ENCODE measurements at regions not wholly inside any gene's neighbourhood (a gene's known extent, or its start where the extent isn't known, plus 50 kb on each side); places are given as distances from the start of the nearest gene placed in this dataset.

GRCh38 chr12:107144441-107144840 is 51.1 kb upstream of the CRY1 start:
- Histone ChIP-seq H3K79me2 (ENCODE audit: control insufficient read depth in 1 of 2, insufficient read depth in 2 of 2, low read length in 2 of 2) (no peaks in the 10 kb centered on the region), H3K23me2 (ENCODE audit: low read depth, low read length) (no peaks in the 10 kb centered on the region), H3K23ac (ENCODE audit: insufficient read length) (no peak overlapping the region), H3K4ac (replicated peaks; ENCODE audit: insufficient read length, low read depth, low read length) (no peak overlapping the region), H2AFZ (ENCODE audit: low read length) (peak overlapping the region; percentile 75), H2BK15ac (ENCODE audit: low read length) (no peak overlapping the region), H2AK5ac (ENCODE audit: low read depth, low read length) (no peak overlapping the region), H2BK5ac (ENCODE audit: low read depth, low read length) (no peak overlapping the region), H3K79me1 (ENCODE audit: low read depth, low read length) (no peaks in the 10 kb centered on the region), H2BK12ac (ENCODE audit: low read depth, low read length) (no peak overlapping the region), H3K9me3 (ENCODE audit: insufficient read depth in 2 of 2, low read depth in 1 of 2, low read length in 1 of 2) (no peaks in the 10 kb centered on the region), H3K27ac (ENCODE audit: low read depth, low read length) (no peak overlapping the region), H3K9ac (replicated peaks in 1 of 4; ENCODE audit: extremely low read depth in 1 of 4, low read depth in 3 of 4, low read length in 3 of 4) (no peak overlapping the region; a peak in 1 of 7 replicates), H4K20me1 (replicated peaks in 1 of 2; ENCODE audit: control insufficient read depth in 1 of 2, insufficient read depth in 2 of 2, low read length in 2 of 2) (no peaks in the 10 kb centered on the region), H2BK20ac (ENCODE audit: low read length) (no peak overlapping the region; the same call in 1 of the 2 replicates), H3K14ac (ENCODE audit: insufficient read length) (no peak overlapping the region), H4K91ac (replicated peaks; ENCODE audit: insufficient read length, low read length) (no peak overlapping the region), H3K36me3 (ENCODE audit: control insufficient read depth in 2 of 4, insufficient read depth in 4 of 4, low read length in 3 of 4) (no peaks in the 10 kb centered on the region), H3K4me1 (replicated peaks in 1 of 4; ENCODE audit: control insufficient read depth in 3 of 4, insufficient read depth in 4 of 4, low read length in 3 of 4) (no peaks in the 10 kb centered on the region), H3K18ac (ENCODE audit: extremely low read depth, low read length) (no peak overlapping the region), H4K8ac (ENCODE audit: extremely low read depth, insufficient read depth, low read length) (no peak overlapping the region), H3K27me3 (replicated peaks in 1 of 4; ENCODE audit: control insufficient read depth in 3 of 4, extremely low read depth in 1 of 4, insufficient read depth in 3 of 4, low read length in 3 of 4) (no peaks in the 10 kb centered on the region), H3K4me3 (ENCODE audit: extremely low read depth in 1 of 4, insufficient read depth in 2 of 4, low read depth in 3 of 4, low read length in 4 of 4) (no peak overlapping the region), H2BK120ac (replicated peaks; ENCODE audit: low read depth, low read length) (no peak overlapping the region), H4K5ac (ENCODE audit: insufficient read length, low read depth, low read length) (no peak overlapping the region), H3K4me2 (ENCODE audit: insufficient read depth in 1 of 2, low read depth in 2 of 2, low read length in 2 of 2) (no peak overlapping the region), H3K56ac (replicated peaks; ENCODE audit: insufficient read length, low read depth, low read length) (no peak overlapping the region)
- WGBS, 2 experiments (ENCODE audit: extremely low coverage in 1 of 2, insufficient coverage in 1 of 2, insufficient read length in 1 of 2, insufficient replicate concordance in 2 of 2, low coverage in 1 of 2, low lambda C conversion rate in 2 of 2, missing lambda C conversion rate in 1 of 2): 83% methylated on average over 7 of the region's 7 CpGs; no CpG with 5 or more reads in 1 of the 2 experiments
- ChIA-PET POLR2A (ENCODE audit: partially characterized antibody) (no interaction called here), CTCF (ENCODE audit: partially characterized antibody) (interaction anchor here (0.8 to 6.4 kb wide), 4 partner anchors 9 to 258 kb away, joined by 3 to 45 read pairs (median 6); no protein-coding TSS in a partner anchor)
- no peak for DNase-seq (ENCODE audit: low read depth in 1 of 2, low spot score in 2 of 2)
- FAIRE-seq: no peak
- no peak for TF ChIP-seq EP300 (IDR thresholded peaks at IDR 0.05; ENCODE audit: borderline replicate concordance in 1 of 2, low read depth in 2 of 2, low read length in 2 of 2)
- no peak for TF ChIP-seq GTF2F1 (IDR thresholded peaks at IDR 0.05; ENCODE audit: borderline replicate concordance, low read depth, low read length)
- no peak for TF ChIP-seq TAF1 (IDR thresholded peaks at IDR 0.05; ENCODE audit: low read depth, low read length)
- no peak for TF ChIP-seq SRF (IDR thresholded peaks at IDR 0.05; ENCODE audit: low read depth, low read length)
- no peak for TF ChIP-seq BCL11A (IDR thresholded peaks at IDR 0.05; ENCODE audit: low read depth in 2 of 2, low read length in 2 of 2)
- TF ChIP-seq ATF3 (IDR thresholded peaks at IDR 0.05; ENCODE audit: insufficient read depth, low read depth, low read length): no peak
- no peak for TF ChIP-seq GABPA (IDR thresholded peaks at IDR 0.05; ENCODE audit: borderline replicate concordance, insufficient read depth, low read length)
- TF ChIP-seq SIRT6 (IDR thresholded peaks at IDR 0.05; ENCODE audit: low read length): no peak
- TF ChIP-seq NANOG (IDR thresholded peaks at IDR 0.05; ENCODE audit: insufficient read depth, low read depth, low read length, poor library complexity, severe bottlenecking): no peak
- TF ChIP-seq SUZ12 (IDR thresholded peaks at IDR 0.05; ENCODE audit: low read length): no peak
- no peak for TF ChIP-seq SP4 (IDR thresholded peaks at IDR 0.05; ENCODE audit: low read length)
- no peak for TF ChIP-seq ZNF274 (IDR thresholded peaks at IDR 0.05; ENCODE audit: borderline replicate concordance, extremely low read depth, low read length)
- no peak for TF ChIP-seq YY1 (IDR thresholded peaks at IDR 0.05; ENCODE audit: low read depth, low read length)
- TF ChIP-seq CHD2 (IDR thresholded peaks at IDR 0.05; ENCODE audit: low read length): no peak
- no peak for TF ChIP-seq JUND (IDR thresholded peaks at IDR 0.05; ENCODE audit: low read length)

Data from H1 (cell line).